ENCODE measurements at regions not wholly inside any gene's neighbourhood (a gene's known extent, or its start where the extent isn't known, plus 50 kb on each side); places are given as distances from the start of the nearest gene placed in this dataset.

DNA sequence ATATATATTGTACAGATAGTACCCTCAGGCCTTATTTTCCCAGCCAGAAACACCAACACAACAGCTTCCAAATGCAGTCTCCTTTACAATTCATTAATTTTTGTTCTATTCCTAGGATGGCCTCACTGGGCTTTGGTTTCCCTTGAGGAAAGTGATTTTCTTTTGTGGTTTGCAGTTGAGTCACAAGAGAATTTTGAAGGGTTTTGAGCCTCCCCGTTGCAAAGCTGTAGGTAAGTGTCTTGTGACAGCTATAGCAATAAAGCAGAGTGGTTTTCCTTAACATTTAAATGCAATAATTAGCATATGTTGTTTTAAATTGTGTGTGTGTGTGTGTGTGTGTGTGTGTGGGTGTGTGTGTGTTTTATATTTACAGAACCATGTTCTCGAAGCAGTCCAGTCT lies 54.1 kb upstream of the WDR17 start:
- no peak for DNase-seq (ENCODE audit: low read depth)

- no peak for DNase-seq (ENCODE audit: low read depth)
Observed at GRCh38 chr4:176013476-176014247, 52.0 kb upstream of the WDR17 start.

- DNase-seq (ENCODE audit: low read depth): no peak
Observed at GRCh38 chr4:176014583-176015108, 51.0 kb upstream of the WDR17 start.

Measured in stromal cell of bone marrow (primary cell).